SK-N-SH (cell line): ENCODE measurements at regions not wholly inside any gene's neighbourhood (a gene's known extent, or its start where the extent isn't known, plus 50 kb on each side); places are given as distances from the start of the nearest gene placed in this dataset.

Source experiments
- POLR2AphosphoS5 ChIP-seq: IDR thresholded peaks from 2 replicates; pipeline ENCODE4 v1.6.1; 2012; ENCODE audit warnings: low read depth, low read length
- SIN3A ChIP-seq: IDR thresholded peaks from 2 replicates; pipeline ENCODE4 v1.6.1; 2012; ENCODE audit warnings: low read depth, mild to moderate bottlenecking, low read length, moderate library complexity, borderline replicate concordance
- TEAD4 ChIP-seq: IDR thresholded peaks from 2 replicates; pipeline ENCODE4 v1.4.0; 2012; ENCODE audit warnings: mild to moderate bottlenecking, borderline replicate concordance; ENCODE audit not compliant: insufficient read depth
- YY1 ChIP-seq: IDR thresholded peaks from 2 replicates; pipeline ENCODE4 v1.4.0; 2012; ENCODE audit warnings: low read depth, mild to moderate bottlenecking
- TF ChIP-seq, protein P1 (sequence below): fragments of 200-600 bp; sonication (generic); IDR thresholded peaks from 2 replicates; pipeline ENCODE4 v1.6.1; 2017; ENCODE audit warnings: antibody characterized with exemption, mild to moderate bottlenecking, moderate library complexity
- TF ChIP-seq, protein P2 (sequence below): IDR thresholded peaks from 2 replicates; pipeline ENCODE4; 2012

DNA sequence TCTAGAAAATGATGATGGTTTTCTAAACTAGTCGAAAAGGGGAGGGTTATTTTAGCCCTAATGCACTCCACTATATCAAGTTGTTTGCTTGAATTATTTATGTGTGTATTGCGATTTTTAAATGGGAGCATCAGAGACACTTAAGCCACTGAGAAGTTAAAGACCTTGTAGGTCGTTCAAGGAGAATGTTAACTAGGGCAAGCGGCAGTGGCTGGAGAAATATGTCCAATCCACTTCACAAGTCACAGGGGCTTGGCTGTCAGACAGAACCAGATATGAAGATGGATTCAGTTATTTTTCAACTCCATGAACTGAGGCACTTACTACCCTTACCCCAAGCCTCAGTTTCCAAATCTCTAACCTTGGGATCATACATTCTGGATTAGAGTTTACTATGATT lies 702.0 kb downstream of the CDH11 start:
- TF ChIP-seq SIN3A: no peak
- TF ChIP-seq, protein P1, sequence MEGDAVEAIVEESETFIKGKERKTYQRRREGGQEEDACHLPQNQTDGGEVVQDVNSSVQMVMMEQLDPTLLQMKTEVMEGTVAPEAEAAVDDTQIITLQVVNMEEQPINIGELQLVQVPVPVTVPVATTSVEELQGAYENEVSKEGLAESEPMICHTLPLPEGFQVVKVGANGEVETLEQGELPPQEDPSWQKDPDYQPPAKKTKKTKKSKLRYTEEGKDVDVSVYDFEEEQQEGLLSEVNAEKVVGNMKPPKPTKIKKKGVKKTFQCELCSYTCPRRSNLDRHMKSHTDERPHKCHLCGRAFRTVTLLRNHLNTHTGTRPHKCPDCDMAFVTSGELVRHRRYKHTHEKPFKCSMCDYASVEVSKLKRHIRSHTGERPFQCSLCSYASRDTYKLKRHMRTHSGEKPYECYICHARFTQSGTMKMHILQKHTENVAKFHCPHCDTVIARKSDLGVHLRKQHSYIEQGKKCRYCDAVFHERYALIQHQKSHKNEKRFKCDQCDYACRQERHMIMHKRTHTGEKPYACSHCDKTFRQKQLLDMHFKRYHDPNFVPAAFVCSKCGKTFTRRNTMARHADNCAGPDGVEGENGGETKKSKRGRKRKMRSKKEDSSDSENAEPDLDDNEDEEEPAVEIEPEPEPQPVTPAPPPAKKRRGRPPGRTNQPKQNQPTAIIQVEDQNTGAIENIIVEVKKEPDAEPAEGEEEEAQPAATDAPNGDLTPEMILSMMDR: no peak
- TF ChIP-seq, protein P2, sequence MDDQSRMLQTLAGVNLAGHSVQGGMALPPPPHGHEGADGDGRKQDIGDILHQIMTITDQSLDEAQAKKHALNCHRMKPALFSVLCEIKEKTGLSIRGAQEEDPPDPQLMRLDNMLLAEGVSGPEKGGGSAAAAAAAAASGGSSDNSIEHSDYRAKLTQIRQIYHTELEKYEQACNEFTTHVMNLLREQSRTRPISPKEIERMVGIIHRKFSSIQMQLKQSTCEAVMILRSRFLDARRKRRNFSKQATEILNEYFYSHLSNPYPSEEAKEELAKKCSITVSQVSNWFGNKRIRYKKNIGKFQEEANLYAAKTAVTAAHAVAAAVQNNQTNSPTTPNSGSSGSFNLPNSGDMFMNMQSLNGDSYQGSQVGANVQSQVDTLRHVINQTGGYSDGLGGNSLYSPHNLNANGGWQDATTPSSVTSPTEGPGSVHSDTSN: no peak
- TF ChIP-seq POLR2AphosphoS5: no peak
- TF ChIP-seq YY1: no peak
- no peak for TF ChIP-seq TEAD4
